Dermis blood vessel endothelial cell (primary cell): ENCODE measurements at regions not wholly inside any gene's neighbourhood (a gene's known extent, or its start where the extent isn't known, plus 50 kb on each side); places are given as distances from the start of the nearest gene placed in this dataset.
A peak's percentile ranks its signal among the peaks of the same experiment; 100 is the strongest.
"Not testable (repeated sequence)": the region's sequence is repeated elsewhere in the genome, so short reads cannot be mapped to it uniquely, and the experiment has no call there.

Experiments used
- DNase-seq: peaks from one replicate; pipeline ENCODE4 v3.0.0; 2010

DNA sequence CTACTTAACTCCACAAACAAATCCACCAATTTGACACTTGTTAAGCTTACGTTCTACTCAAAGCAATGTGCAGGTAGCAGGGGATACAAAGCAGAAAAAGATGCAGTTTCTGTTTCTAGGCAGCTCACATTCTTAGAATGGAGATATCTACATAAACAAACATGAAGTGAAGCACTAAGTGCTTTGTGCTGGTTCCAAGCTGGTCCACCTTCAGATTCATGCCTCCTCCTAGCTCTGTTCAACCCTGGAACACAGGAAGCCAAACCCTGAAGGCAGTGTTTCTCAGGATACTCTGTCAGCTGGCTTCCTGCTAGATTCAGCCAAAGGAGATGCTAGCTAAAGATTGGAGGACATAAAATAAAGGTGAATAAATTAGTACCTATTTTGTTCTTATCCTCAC, 55.3 kb upstream of the NOL4 start:
- DNase-seq: no peak

DNA sequence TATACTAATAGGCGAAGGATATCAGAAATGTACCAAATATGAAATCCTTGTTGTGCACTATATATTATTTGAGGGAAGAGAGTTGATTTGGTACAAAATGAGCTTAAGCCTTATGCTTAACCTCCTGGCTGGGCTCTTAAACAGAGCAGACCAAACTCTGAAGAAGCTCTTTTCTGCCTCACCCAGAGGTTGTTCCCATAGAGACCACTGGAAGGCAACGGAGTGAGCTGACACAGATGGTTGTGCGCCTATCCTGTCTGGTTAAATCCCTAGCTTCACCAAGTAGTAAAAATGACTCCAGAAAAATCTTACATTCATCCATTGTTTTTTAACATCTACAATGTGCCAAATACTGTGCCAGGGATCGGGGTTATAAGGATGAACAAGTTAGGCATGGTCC, 55.9 kb upstream of the NOL4 start:
- no peak for DNase-seq

DNA sequence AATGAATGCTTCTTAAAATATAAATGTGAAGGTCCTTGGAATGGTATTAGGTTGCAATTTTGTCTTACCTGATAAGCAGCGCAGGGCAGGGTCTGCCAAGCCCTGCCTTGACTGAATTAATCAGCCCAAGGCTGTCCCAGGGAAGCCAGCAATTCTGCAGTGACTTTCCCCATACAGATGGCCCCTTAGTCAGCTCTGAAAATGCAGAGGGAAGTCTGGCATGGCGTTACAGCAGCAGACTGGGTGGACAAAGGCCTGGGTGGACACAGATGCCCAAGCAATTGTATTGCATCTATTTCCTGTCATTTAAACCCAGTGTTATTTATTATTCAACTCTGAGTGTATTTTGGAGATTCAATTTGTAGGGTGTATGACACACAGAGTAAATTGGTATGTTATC, 56.6 kb upstream of the NOL4 start:
- no peak for DNase-seq

DNA sequence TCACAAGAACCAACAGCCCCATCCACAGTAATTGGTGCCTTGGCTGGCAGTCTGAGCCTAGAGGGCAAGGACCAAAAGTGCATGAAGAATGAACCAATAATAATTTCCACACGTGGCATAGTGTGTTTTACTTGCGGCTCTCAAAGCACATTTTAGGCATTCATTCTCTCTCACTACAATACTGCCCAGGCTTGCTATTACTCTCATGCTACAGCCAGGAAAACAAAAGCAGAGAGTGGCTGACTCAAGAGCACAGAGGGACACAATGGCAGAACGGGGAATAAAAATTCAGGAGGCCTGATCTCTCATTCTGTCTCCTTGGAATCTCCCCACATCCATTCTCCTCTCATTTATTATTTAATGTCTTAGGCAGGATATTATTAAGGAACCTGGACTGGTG, 57.0 kb upstream of the NOL4 start:
- no peak for DNase-seq

DNA sequence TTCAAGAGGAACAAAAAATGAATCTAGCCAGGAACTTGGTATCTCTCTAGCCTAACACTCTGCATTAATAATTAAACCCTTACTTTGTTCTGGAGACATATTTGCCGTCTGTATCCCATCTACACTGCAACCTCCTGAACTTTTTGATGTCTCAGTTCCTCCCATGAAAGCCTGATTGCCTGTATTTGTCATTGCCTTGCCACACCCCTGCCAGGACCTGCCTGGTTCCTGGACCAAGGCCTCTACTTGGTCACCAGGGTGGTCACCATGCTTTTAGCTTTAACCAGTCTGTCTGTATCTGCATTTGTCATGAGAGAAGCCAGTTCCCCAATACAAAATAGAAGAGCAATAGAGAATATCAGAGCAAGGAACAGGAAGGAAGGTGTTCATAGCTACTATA, 58.8 kb upstream of the NOL4 start:
- no peak for DNase-seq

DNA sequence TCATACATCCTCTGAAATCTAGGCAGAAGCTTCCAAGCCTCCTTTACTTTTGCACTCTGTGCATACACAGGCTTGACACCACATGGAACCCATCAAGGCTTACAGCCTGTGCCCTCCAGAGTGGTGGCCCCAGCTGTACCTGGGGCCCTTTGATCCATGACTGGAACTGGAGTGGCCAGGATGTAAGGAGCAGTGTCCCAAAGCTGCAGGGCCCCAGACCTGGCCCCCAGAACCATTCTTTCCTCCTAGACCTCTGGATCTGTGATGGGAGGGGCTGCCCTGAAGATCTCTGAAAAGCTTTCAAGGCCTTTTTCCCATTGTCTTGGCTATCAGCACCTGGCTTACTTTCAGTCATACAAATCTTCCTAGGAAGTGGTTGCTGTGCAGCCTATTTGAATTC, 63.1 kb upstream of the NOL4 start:
- DNase-seq: no peak

DNA sequence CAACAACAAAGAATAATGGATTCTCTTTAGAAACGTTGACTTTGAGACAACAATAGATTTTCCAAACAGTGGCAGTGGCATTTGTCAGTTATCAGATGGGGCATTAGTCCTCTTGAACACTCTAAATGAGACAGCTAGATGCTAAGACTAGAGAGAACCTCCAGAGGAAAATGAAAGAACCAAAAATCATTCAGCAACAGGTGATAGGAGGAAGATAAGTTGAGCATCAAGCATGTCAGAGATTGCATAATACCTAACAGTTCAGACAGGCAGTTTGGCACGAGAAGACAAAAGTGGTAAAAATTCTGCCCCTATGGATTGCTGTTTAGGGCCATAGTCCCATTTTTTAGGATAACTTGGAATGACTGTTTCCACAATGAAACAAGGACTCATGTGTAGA, 67.9 kb upstream of the NOL4 start:
- DNase-seq: no peak

DNA sequence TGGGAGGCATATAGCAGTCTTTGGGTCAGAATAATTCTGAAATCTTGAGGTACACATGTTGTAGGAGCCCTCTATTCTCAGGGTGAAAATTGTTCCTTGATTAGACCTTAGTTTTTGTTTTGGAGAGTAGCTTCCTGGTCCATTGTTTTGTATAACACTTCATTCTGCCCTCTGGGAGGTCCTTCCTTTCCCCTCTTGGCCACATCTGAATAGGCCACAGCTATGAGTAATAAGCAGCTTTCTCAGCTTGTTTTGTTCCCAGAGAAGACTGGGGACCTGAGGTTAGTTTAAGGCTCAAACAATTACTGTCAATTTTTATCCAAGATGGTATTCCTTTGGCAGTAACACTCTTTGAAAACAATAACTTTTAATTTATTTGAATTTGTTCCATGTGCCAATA, 72.6 kb upstream of the NOL4 start:
- no peak for DNase-seq

DNA sequence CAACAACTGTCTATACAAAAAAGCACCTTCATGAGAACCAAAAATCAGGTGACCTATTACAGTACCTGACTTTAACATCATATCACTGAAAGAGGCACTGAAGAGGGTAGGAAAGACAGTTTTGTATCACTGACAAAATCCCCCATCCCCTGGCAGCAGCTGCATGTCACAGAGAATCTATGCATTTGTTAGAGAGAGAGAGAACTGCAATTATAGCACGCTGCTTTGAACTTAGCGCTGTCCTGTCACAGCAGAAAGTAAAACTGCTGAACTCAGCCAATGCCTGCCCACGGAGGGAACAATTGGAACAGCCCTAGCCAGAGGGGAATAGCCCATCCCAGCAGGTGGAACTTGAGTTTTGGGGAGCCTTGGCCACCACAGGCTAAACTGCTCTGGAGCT, 75.1 kb upstream of the NOL4 start:
- DNase-seq: no peak

DNA sequence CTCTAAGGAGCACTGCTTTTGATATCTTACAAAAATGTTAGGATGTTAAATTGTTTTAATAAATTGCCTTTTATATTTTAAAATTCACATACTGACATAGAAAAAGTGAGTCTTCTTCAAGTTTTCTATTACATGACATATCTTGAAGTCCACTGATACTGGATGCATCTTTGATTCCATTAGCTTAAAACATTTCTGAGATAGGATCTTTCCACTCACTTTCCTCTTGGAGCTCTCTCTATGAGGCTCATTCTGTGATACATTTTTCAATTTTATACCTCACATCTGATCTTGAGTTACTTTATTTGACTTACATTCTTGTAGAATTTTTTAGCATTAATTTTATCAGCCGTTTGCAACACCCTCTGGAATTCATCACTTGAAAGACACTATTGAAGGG, 86.8 kb upstream of the NOL4 start:
- DNase-seq: no peak

DNA sequence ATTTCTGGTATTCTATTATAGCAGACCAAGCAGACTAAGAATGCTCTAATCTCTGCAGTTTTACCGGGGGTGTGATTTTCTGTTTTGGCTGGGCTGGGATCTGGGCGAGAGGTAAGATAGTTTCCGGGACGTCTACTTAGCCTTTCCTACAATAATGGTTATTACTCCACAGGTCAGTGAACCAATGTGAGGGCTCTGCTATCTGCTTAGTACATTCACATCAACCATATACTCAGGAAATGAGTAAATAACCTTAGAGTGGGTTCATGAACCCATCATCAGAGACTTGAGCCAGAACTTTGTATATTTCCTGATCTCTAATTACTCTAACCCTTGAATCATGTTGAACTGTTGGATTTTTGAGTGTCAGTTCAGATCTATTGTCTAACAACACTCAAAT, 90.1 kb upstream of the NOL4 start:
- DNase-seq: no peak

DNA sequence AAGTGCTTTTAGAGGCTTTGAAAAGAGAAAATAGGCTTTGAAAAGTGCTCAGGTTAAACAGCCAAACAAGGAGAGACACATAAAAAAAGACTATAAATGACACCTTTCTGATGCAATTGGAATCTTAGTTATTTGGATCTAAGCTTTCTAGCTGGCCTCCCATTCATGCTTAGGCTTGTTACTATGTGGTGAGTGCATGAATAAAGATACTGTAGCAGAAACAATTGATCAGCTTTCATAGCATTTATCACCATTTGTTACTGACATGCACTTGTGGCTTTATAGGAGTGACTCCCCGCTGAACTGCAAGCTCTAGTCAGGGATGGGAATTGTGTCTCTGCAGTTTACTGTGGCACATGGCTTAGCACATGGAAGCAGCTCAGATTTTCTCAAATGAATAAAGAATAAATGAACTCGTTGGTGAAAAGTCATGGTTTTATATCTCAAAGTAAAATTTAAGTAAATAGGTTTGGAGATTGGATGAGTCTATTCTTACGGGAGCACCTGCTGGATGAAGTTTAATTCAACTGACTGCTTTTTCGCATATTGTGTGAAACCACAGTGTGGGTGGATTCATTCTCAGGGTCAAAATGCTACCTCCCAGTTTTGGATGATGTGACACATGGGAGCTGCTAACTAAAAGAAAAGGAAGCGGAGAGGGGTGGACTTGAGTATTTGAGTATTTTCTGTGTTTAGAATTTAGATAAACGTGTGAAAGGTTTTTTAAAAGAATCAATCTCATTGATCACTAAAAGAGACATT, 91.1 kb upstream of the NOL4 start:
- DNase-seq: no peak

DNA sequence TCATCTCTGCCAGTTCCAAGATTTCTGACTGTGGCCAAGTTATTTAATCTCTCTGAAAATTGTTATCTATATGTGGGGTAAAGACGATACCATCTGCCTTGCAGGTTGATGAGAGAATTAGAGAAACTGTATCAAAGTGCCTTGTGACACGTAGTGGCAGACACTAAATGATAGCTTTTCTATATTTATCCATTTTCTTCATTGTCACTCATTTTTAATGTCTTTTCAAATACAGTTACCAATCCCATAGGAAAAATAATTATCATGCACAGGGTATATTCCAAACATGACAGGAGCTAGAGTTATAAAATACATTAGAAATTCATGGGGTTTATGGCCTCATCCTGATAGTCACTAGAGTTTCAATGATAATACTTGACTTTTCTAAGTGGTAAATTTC, 95.6 kb upstream of the NOL4 start:
- no peak for DNase-seq

DNA sequence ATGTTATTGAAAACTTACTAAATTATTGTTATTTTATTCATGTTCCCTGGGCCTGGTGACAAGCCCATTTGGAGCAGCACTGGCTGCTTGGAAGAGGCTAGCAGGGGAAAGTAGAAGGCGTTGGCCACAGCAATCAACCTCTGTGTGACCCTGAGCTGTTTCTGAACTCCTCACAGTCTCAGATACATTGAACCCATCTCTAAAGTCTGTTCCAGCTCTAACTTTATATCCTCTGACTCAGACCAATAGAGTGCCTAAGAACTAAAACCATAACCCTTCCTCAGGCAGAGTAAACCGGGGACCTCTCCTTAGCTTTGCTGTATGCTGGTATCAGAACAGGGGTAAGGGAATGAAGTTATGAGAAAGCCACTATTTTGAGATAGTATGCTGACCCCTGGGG, 96.4 kb upstream of the NOL4 start:
- no peak for DNase-seq

DNA sequence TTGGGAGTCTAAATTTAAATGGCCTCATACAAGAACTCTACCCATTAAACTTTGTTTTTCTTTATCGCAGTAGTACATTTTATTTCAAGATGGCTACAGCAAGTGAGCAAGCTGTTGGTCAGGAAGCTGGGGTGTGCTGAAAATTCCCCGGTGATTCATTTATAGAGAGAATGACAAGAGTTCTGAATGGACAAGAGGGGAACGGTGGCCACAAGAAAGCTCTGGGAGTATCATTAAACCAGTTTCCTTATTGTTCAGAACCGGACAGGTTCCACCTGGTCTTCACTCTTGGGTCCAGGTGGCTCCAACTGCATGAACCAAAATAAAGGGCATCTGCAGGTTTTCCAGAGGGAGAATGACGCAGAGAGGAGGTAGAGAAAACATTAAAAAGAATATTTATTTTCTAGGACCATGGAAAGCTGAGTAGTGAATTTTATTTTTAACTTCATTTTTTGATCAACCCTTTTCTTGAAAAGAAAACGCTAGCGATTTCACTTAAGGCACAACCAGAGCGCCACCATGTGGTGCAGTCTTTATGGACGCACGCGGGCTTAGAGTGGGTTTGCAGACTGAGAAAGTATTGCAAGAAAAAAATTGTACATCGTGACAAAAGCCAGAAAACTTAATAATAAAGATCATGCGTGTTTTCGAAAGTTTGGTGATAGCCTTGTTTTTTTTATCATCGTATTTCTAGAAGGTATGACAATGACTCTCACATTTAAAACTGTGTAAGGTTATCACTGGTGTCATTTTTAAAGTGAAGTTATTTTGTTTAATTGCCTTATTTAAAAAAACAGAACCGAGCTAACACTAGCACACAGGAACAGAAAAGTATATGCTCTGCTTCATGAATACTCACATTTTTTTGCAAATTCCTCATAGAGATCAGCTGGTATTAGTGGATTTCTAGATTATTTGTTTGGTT, 97.9 kb upstream of the NOL4 start:
- peak; percentile 83 for DNase-seq

DNA sequence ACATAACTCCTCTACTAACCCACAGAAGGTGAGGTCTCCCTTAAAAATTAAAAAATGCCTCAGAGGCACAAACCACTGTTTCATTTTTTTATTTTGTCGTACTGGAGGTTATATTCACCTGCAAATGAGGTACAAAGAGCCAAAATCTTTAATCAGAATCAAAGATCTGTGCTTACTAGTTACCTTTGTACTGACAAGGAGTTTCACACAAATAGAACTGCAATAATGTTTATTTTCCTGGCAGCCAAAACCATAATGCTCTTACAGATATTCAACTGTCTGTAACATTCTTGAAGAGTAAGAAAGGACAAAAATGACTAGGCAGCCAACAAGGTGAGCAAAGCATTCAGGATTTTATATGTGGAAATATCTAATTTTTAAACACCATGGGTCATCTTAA, 105.1 kb upstream of the NOL4 start:
- DNase-seq: no peak

DNA sequence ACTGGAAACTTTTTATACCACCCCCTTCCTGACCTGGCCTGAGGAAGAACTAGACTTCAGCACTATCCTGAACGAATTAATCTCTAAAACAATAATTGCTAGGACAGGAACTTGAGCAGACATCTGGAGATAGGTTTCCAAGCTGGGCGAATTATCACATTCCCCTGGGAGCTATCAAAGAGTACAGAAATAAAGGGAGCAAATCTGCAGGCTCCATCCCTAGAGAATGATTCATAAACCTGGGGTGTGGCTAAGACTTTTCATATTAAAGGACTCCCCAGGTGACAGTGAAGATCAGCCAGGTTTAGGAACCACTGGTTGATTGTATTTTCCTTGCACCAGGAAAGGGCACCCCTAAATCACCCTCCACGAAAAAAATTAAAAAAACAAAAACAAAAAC, 105.6 kb upstream of the NOL4 start:
- DNase-seq: no peak

DNA sequence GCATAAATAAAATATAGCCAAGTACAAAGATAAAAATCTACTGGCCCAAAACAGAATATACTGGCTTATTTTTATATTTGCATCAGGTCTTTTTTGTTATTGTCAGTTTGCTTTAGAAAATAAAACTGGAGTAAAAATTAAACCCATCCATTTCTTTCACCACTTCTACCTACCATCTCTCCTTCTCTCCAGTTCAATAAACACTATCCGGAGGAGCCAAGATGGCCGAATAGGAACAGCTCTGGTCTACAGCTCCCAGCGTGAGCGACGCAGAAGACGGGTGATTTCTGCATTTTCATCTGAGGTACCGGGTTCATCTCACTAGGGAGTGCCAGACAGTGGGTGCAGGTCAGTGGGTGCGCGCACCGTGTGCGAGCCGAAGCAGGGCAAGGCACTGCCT, 106.2 kb upstream of the NOL4 start:
- DNase-seq: not testable (repeated sequence)

DNA sequence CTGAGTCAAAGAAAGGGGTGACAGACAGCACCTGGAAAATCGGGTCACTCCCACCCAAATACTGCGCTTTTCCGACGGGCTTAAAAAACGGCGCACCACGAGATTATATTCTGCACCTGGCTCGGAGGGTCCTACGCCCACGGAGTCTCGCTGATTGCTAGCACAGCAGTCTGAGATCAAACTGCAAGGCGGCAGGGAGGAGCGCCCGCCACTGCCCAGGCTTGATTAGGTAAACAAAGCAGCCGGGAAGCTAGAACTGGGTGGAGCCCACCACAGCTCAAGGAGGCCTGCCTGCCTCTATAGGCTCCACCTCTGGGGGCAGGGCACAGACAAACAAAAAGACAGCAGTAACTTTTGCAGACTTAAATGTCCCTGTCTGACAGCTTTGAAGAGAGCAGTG, 106.6 kb upstream of the NOL4 start:
- DNase-seq: not testable (repeated sequence)

DNA sequence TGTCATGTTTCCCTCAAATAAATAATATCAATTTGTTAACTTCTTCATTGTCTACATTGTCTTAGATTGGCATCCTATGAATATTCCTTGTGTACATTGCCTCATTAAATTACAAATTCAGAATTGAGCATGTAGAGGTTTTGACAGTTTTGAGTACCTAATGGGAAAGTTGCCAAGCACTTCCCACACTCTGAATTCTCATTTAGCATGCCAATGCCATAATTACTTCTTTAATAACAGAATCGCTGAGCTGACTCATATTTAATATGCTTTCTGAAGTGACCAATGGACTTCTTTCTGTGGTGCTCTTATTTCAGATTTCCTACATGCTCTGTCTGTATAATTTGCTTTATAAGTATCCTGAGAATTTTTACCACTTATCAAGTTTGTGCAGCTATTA, 114.4 kb upstream of the NOL4 start:
- no peak for DNase-seq

DNA sequence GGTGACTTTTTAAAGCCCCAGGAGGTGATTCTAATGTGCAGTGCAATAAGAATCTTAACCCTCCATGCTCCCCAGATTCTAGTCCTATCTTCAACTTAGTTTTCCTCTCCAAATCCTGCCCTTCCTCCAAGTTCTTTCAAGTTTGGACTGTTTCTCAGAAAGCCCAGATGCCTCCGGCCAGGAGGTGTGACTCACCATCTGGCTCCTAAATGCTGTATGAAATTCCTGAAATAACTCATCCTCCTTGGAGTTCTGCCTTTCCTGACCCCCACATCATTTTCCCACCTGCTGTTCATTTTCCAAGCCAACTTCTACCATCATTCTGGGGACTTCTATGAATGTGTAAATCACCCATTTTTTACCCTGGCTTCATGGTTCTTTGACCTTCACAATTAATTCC, 118.2 kb upstream of the NOL4 start:
- peak; percentile 63 for DNase-seq

DNA sequence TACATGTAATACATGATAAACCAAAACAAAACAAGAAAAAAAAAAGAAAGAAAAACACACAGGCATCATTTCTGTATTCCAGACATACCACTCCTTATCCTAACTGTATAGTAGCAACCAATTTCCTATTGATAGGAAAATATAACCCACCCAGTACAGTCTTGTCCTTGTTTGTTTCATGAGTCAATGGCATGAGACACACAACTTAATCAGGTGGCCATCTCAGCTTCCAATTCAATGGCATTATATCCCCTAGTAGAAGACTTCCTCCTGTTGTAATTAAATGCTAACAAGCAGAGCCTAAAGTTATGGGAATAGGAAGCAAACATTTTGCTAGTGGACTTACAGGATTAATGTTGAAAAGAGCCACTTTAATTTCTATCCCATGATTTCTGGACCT, 121.0 kb upstream of the NOL4 start:
- DNase-seq: no peak

DNA sequence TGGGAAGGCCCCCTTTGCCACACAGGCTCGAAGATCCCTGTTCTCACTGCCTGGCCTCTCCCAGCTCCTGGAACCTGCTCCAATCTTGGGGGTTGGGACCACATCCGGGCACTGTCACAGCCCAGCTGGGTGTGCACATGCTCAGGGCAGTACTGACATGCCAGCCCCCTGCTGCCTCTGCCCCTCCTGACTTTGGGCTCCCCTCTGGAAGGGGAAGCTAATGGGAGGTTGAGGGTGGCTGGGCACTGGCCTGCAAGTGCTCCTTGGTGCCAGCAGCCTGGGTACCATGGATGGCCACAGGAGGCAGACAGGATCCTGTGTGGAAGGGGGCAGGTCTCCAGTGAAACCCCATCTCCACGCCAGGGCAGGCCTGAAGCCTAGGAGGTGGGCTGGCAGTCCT, 126.1 kb upstream of the NOL4 start:
- no peak for DNase-seq
